HT1080 (cell line): ENCODE measurements at regions not wholly inside any gene's neighbourhood (a gene's known extent, or its start where the extent isn't known, plus 50 kb on each side); places are given as distances from the start of the nearest gene placed in this dataset.

ENCODE experiments used
- DNase-seq: peaks from one replicate; pipeline ENCODE4 v3.0.0-alpha.2; 2015; ENCODE audit warnings: low read depth

DNA sequence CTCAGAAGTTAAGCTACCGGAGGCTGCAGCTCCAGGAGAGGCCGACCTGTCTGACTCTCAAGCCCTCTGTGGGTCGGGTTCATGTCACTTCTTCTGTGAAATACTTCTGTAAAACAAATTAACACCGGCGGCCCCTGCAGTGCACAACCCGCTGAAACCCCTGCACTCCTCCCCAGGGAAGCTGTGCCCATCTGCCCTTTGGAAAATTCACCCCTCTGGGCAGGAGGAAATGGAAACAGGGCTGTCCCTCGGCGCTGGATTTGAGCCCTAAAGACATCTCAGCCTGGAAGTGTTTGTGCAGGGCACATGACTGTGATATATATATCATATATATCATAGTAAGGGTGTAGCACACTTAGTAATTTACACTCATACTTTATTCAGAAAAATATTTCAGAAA lies 415.3 kb downstream of the IRS2 start:
- no peak for DNase-seq

- DNase-seq = no peak
Measured at GRCh38 chr13:109370496-109370895, 415.9 kb downstream of the IRS2 start.

DNA sequence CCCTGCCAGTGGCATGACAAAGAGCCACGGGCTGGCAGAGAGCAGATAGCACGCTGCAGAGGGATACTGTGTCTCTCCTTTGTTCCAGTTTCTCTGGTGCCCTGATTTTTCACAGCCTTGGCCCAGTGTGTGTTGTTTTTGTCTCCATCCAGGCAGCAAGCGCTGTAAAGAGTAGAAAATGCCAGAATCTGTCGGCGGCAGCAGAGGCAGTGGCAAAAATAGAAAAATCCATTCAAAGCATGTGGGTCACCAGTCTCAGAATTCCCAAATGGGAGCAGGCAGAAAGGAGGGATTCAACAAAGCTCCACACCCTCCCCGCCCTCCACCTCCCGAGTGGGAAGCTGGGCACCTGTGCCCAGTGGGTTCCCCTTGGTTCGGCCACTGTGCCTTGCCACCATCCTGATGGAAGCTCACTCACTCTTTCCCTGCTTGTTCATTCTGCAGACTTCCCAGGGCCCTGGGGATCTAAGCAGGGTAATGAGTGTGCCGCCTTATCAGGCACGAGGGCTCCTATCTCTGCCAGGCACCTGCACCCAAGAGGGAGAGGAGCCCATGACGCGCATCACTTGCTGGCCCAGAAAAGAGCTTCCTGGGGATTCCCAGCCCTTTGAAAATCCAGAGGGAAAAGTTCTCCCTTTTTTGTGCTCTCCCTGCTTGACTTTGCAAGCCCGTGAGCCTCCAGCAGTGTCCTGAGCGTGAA lies 416.9 kb downstream of the IRS2 start:
- no peak for DNase-seq

GRCh38 chr13:109368230-109368629 lies 418.2 kb downstream of the IRS2 start:
- DNase-seq = no peak

GRCh38 chr13:109366525-109366924 lies 419.9 kb downstream of the IRS2 start:
- no peak for DNase-seq

GRCh38 chr13:109363431-109363830 lies 423.0 kb downstream of the IRS2 start:
- no peak for DNase-seq

GRCh38 chr13:109362616-109363015 lies 423.8 kb downstream of the IRS2 start:
- no peak for DNase-seq

DNA sequence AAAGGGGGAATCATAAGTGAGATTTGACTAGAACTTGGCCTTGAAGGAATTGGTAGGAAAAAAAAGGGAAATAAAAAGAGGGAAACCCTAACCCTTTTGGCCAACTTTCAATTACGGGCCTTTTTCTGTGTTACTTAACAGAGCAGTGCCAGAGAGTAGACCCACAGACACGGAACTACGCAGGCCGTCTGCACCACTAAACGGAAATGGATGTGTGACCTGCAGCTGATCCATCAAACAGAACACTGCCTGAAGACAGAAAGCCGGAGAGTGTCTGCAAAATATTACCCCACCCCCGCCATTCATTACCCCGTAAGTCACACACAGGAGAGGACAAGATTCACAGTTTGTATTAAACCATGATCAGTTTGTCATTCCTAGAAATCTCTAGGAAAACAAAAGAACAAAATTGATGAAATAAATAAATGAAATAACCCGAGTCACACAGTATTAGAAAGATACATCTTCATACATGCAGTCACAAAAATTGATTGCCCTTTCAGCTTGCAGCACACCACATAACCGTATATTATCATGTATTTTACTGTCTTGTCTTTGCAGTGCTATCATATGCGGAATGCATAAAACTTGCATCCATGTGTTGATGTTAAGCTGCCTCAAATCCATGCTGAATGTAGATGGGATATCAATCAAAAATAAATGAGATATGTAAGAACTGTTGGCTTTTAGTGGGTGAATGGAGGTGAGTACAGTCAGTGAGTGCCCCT lies 424.7 kb downstream of the IRS2 start:
- no peak for DNase-seq

GRCh38 chr13:109357751-109358471 lies 428.5 kb downstream of the IRS2 start:
- DNase-seq = no peak

DNA sequence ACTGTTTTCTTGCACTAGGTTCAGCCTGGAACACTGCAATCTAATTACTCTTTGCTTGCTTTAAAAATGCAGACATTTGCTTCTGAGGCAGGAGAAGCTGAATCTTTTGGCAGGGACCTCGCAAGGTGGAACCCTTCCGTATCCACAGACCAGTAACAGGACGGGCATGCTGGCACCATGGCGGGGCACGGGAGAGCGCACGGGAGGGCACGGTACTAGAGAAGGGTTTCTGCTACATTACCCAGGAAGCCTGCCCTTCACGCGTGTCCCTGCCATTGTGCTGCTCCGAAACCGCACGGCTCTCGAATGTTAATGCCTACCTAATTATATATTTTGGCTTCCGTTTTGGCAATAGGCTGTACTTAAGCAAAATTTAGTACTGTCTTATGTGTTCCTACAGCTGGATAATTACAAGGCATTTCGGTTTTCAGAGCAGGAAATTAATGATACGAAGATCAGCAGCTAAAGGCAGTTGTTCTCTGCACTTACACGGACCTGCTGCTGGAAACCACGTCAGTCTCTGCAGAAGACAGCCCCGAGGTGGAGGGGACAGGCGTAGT lies 430.4 kb downstream of the IRS2 start:
- DNase-seq = no peak

DNA sequence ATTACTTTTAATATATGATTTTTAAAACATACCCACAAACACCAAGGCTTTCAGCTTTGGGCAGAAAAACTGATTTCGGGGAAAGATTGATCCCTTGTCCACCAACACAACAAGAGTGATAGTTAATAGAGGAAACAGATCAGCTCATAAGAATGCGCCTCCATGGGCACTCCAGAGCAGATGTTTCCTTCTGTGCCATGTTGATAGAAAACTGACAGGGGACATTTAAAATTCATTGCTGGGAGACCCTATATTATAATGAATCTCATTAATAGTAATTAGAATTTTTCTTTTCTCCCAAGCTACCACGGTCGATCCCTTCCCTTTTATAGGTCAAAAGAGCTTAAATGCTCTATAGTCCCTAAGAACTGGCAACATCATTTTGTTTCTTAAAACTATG lies 431.2 kb downstream of the IRS2 start:
- DNase-seq = no peak

DNA sequence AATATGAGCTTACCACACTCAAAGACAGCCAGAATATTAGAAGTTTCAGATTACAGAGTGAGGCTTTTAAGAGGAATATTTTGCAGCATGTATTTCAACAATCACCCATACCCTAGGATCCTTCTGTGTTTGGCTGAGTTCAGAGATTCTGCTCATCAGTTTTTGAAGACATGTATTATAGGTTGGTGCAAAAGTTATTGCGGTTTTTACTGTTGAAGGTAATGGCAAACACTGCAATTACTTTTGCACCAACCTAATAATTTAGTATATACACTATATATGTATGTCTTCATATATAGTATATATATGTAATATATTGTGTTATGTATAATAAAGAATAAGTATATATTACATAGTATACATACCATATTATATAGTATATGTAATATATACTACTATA lies 435.1 kb downstream of the IRS2 start:
- DNase-seq = no peak

DNA sequence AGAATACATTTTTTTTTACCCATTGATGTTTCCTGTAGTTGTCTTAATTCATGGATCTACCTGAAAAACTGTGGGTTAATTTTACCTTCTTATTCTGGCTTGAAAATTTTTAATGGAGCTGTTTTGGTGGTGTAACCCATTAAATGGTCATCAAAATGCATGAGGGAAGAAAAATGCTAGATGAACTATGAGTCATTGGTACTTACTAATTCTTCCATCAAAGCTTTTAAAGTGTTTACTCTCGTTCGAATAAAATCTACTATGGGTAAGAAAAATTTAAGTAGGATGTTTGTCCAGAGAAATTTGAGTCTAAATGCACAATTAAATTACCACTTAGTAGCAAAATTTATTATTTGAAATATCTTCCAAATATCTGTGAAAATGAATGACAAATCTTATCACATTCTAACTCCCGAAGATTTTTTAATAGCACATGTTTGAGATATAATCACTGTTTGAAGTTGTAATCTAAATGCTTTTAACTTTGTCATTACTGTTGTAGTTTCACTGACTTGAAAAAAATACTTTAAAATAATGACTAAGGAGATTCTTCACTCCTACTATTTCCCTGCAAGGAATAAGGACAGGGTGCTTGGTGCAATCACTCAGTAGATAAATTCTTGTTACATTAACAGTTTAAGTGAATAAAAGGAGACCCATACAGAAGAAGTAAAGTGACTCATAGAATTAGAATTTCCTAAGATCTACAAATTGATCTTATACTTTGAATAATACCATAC lies 437.7 kb downstream of the IRS2 start:
- peak; percentile 70 for DNase-seq

GRCh38 chr13:109346060-109346459 lies 440.3 kb downstream of the IRS2 start:
- no peak for DNase-seq

GRCh38 chr13:109345433-109345941 lies 440.9 kb downstream of the IRS2 start:
- DNase-seq = peak; percentile 72

DNA sequence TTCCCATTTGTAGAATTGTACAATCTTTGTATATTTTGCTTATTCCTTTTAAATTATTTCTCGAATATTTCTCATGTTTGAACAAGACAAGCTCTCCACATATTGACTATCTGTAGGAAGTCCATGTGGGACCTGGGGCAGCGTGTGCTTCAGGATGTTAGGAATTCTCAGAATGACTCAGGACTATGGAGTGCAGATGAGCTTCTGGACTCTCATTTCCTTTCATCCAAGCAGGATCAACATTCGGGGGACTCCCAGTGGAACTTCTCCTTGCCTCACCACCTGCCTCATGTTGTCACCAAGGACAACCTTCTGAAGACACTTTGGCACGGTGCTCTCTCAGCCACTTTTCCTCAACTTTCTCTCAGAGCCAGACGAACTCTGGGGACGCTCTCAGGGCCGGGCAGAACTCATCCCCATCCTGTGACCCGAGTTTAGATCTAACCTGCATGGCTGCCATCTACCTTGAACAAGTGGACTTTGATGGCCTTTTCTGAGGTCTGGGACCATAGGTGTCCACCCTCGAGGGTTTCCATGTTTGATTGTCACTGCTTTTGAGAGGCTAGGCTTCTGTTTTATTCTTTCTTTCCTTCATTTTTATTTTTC lies 441.7 kb downstream of the IRS2 start:
- peak; percentile 87 for DNase-seq

- peak; percentile 66 for DNase-seq
Measured at GRCh38 chr13:109336730-109337129, 449.7 kb downstream of the IRS2 start.

DNA sequence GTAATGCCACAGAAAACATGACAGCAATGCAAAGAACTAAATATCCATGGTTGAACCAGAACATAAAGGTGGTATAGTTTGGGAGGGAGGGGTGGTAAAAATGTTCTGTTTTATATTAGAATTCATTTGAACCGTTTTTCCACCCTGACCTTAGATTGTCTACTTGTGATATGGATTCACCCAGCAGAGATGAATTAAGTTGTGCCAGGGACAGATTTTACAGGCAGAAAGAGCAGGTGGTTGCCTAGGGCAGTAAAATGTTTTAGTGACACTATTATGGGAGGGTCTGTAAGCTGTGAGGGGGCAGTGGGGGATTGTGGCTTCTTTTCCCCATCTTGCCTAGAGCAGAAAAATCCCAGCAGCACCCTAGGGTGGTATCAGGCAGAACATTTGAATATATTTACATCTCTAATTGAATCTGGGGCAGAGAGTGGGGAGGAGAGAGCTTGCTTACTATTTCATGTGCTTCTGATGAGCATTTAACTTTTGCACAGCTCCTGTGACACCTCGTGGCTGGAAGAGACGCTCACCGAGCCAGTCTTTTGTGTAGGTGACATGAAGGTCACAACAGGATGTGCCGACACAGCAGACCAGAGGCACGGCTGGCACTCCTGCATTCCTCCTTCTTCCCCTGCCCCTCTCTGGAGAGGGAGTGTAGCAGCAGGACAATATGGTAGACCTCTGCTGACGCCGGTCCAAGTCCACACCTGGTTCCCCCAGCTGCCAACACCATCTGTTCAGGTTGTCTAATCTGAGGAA lies 452.3 kb downstream of the IRS2 start:
- DNase-seq = no peak

DNA sequence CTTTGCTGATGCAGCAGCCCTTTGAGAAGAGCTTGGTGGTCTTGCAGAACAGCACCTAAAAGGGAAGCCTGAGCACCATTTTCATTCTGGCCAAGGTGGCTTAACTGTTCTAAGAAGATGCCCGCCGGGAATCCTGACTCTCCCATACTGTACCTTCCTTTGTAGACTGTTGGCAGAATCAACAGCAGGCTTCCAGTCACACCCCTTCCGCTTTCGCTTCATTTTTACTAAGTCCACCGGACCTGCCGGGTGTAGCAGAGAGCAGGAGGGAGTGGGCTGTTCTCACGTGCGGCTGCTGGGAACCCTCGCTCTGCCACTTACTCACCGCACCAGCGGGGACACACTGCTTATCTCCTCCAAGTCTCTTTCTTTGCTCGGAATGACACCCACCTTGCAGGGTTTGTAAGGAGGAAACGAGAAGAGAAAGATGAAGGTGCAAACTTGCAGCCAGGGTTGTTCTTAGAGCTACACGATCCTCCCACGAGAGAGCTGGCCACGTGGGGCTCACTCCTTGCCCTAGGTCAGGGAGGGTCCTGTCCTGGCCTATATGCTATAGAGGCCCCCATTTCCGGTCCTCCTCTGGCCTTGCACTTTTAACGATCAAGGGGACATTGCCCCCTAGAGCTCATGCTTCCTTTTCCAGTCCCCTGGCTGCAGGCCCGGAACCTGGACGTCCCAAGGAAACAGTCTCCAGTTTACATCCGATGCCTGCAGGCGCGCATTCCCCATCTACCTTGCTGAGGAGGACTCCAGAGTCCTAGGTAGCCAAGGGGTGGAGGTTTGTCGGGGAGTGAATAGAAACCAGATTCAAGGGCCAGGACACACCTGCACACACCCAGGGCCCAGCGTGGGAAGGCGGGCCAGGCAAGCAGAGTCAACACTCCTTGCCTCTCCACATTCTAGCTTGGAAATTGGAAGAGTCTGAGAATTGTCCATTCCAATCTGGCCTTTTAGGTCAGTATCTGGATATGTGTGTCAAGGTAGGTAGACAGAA lies 453.6 kb downstream of the IRS2 start:
- no peak for DNase-seq
